DND-41 (cell line): ENCODE measurements at regions not wholly inside any gene's neighbourhood (a gene's known extent, or its start where the extent isn't known, plus 50 kb on each side); places are given as distances from the start of the nearest gene placed in this dataset.

Experiments
- EZH2 ChIP-seq: IDR thresholded peaks from 3 replicates; pipeline ENCODE4 v1.6.1; 2012; ENCODE audit warnings: borderline replicate concordance, low read depth, mild to moderate bottlenecking, moderate library complexity, low read length, inconsistent platforms; ENCODE audit not compliant: severe bottlenecking
- TF ChIP-seq, protein P1 (sequence below): IDR thresholded peaks from 2 replicates; pipeline ENCODE4 v1.5.1; 2012; ENCODE audit warnings: borderline replicate concordance, low read length, moderate library complexity, mild to moderate bottlenecking; ENCODE audit not compliant: poor library complexity, severe bottlenecking; ENCODE audit errors: extremely low read depth

DNA sequence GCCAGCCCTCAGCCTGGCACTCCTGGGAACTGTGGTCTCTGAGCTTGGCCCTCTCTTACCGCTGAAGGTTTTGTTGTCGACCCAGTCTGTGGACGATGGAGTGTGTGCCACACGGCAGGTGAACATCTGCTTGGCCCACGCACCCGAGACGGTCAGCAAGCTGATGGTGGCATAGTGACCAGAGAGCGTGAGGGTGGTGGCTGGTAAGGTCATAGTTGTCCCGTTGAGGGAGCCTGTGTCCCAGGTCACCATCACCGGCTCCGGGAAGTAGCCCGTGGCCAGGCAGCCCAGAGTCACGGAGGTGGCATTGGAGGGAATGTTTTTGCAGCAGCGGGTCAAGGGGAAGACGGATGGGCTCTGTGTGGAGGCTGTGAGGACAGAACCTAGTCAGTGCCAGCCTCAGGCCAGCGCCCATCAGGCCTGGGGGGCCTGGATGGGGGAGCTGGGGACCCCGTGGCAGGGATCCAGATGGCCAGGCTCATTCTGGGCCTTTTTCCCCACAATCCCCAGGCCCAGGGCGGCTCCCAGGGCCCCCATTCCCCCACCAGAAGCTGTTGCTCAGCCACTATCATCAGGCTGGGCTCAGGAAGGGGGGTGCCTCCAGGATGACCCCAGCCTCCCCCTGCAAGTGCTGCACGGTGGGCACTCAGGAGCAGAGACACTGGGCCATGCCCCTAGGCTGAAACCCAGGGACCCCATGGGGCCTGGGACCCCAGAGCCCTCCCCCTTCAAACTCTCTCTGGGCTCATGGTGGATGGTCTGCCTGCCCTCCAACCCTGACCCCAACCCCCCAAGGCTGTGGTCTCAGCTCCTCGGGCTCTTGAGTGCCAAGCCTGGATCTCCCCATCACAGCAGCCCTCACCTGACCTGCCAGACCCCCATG, 75.2 kb downstream of the TMEM121 start:
- no peak for TF ChIP-seq EZH2
- TF ChIP-seq, protein P1, sequence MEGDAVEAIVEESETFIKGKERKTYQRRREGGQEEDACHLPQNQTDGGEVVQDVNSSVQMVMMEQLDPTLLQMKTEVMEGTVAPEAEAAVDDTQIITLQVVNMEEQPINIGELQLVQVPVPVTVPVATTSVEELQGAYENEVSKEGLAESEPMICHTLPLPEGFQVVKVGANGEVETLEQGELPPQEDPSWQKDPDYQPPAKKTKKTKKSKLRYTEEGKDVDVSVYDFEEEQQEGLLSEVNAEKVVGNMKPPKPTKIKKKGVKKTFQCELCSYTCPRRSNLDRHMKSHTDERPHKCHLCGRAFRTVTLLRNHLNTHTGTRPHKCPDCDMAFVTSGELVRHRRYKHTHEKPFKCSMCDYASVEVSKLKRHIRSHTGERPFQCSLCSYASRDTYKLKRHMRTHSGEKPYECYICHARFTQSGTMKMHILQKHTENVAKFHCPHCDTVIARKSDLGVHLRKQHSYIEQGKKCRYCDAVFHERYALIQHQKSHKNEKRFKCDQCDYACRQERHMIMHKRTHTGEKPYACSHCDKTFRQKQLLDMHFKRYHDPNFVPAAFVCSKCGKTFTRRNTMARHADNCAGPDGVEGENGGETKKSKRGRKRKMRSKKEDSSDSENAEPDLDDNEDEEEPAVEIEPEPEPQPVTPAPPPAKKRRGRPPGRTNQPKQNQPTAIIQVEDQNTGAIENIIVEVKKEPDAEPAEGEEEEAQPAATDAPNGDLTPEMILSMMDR, result no peak
